Vagina (tissue), 2 donors: ENCODE measurements at regions not wholly inside any gene's neighbourhood (a gene's known extent, or its start where the extent isn't known, plus 50 kb on each side); places are given as distances from the start of the nearest gene placed in this dataset.

Source experiments
- DNase-seq, 2 donors: peaks; one replicate each; pipeline ENCODE4 v3.0.0-alpha.2; 2017; ENCODE audit errors: extremely low spot score in 2 of 2
- H3K27ac ChIP-seq: fragments of 200-600 bp; sonication (generic); one replicate; pipeline ENCODE4 v1.5.1; 2019
- H3K27me3 ChIP-seq: fragments of 200-600 bp; sonication (generic); one replicate; pipeline ENCODE4 v1.5.1; 2019
- H3K36me3 ChIP-seq, 2 donors: fragments of 200-600 bp; sonication (generic); one replicate each; pipeline ENCODE4 v1.5.1; 2017 to 2019
- H3K4me1 ChIP-seq: fragments of 200-600 bp; sonication (generic); one replicate; pipeline ENCODE4 v1.5.1; 2019
- H3K4me3 ChIP-seq, 2 donors: fragments of 200-600 bp; sonication (generic); 1 replicate in 1 of 2; 2 replicates in 1 of 2; pipeline ENCODE4 v1.5.1; 2016 to 2019
- H3K9me3 ChIP-seq: fragments of 200-600 bp; sonication (generic); one replicate; pipeline ENCODE4 v1.5.1; 2019
- CTCF ChIP-seq, 3 experiments: fragments of 450-650 bp in 2 of 3; fragments of 200-600 bp in 1 of 3; sonication (generic) in 1 of 3; IDR thresholded peaks; one replicate each; pipeline ENCODE4 v1.5.1; 2017 to 2019; ENCODE audit warnings: antibody characterized with exemption in 3 of 3, mild to moderate bottlenecking in 2 of 3, moderate library complexity in 2 of 3
- POLR2A ChIP-seq, 2 donors: fragments of 450-650 bp; IDR thresholded peaks; one replicate each; pipeline ENCODE4 v1.6.1; 2017; ENCODE audit warnings: antibody characterized with exemption in 2 of 2, mild to moderate bottlenecking in 2 of 2, moderate library complexity in 2 of 2
- POLR2AphosphoS5 ChIP-seq, 2 donors: sonication (generic); formaldehyde crosslinking; IDR thresholded peaks; one replicate each; pipeline ENCODE4 v1.9.0; 2017; ENCODE audit warnings: antibody characterized with exemption in 2 of 2, mild to moderate bottlenecking in 2 of 2, low read depth in 1 of 2; ENCODE audit not compliant: insufficient read depth in 1 of 2
- intact Hi-C: fragments of 100-400 bp; cut with DNase I; formaldehyde crosslinking; loops from one replicate; pipeline ENCODE4 v1.15.1; 2023

DNA sequence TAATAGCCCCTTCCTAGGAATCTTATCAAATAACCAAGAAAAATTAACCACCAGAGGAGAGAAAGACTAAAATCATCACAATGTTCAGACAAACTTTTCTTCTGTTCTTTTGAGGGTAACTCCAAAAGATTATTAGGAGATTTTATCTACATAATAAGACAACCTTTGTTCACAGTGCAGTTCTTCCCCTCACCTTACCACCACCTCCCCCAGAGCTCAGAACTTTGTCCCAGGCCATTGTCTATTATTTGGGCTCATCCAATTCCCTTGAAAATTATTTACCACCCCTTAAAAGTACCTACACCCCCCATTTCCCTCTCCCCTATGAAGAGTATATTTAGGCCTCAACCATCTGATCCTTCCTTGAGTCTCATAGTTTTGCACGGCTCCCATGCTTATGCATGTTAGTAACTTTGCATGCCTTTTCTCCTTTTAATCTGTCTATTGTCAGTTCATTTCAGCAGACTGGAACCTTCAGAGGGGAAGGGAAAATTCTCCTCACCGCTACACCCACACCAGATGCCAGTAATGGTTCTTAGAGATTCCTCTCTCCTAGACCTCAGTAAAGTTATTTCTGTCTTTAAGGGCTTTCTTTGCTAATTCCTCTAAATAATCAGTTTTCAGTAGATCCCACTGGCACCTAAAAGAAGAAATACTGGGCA lies 234.9 kb downstream of the SKIDA1 start:
- no peaks in the 10 kb centered on the region for H3K36me3 ChIP-seq
- peaks cover 31% of the 10 kb centered on the region for H3K4me1 ChIP-seq
- no peak overlapping the region for H3K27ac ChIP-seq
- no peaks in the 10 kb centered on the region for H3K9me3 ChIP-seq
- intact Hi-C loops, result no loop called here
- TF ChIP-seq POLR2AphosphoS5 (IDR thresholded peaks at IDR 0.05; ENCODE audit: insufficient read depth in 1 of 2, low read depth in 1 of 2) (no peak), POLR2A (IDR thresholded peaks at IDR 0.05) (no peak), CTCF (IDR thresholded peaks at IDR 0.05) (no peak)
- DNase-seq, result no peak
- H3K27me3 ChIP-seq, result no peaks in the 10 kb centered on the region
- H3K4me3 ChIP-seq, result no peak overlapping the region

GRCh38 chr10:21289961-21290360 lies 235.5 kb downstream of the SKIDA1 start:
- H3K4me1 ChIP-seq, result peaks cover 31% of the 10 kb centered on the region
- TF ChIP-seq POLR2A (IDR thresholded peaks at IDR 0.05), result no peak
- TF ChIP-seq CTCF (IDR thresholded peaks at IDR 0.05), result no peak
- no peak for TF ChIP-seq POLR2AphosphoS5 (IDR thresholded peaks at IDR 0.05; ENCODE audit: insufficient read depth in 1 of 2, low read depth in 1 of 2)
- intact Hi-C loops, result no loop called here
- no peak overlapping the region for H3K27ac ChIP-seq
- no peaks in the 10 kb centered on the region for H3K27me3 ChIP-seq
- DNase-seq, result no peak
- no peaks in the 10 kb centered on the region for H3K36me3 ChIP-seq
- no peaks in the 10 kb centered on the region for H3K9me3 ChIP-seq
- H3K4me3 ChIP-seq, result no peak overlapping the region

- Histone ChIP-seq H3K36me3 (no peaks in the 10 kb centered on the region), H3K4me1 (peaks cover 31% of the 10 kb centered on the region), H3K4me3 (no peak overlapping the region), H3K27me3 (no peaks in the 10 kb centered on the region), H3K27ac (no peak overlapping the region), H3K9me3 (no peaks in the 10 kb centered on the region)
- intact Hi-C loops, result no loop called here
- TF ChIP-seq CTCF (IDR thresholded peaks at IDR 0.05), result no peak
- DNase-seq, result no peak
Observed at GRCh38 chr10:21289271-21289670, 236.2 kb downstream of the SKIDA1 start.

DNA sequence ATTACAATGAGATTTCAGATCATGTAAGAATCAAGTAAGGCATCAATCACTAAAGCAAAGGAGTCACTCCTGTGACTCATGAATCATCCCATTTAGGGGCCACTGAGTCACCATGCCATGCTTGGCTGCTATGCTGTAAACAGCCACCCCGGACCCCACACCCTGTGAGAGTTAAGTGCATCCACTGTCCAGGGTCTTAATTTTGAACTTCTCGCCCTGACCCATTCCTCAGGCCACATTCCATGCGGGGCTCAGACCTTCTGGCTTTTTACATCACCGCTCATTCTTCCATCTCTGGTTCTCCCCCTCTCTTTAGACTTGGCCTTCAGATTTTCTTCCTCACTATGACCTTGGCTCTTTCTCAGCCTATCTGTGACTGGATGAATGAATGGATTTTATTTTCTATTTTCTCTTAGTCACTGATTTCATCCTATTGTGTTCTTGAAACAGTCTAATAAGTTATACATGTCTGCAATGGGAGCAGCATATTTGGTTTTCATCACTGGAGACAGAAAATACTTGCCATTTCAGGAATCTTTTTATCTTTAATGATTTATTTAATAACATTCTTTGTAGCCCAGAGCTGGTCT lies 239.6 kb downstream of the SKIDA1 start:
- no peaks in the 10 kb centered on the region for H3K36me3 ChIP-seq
- H3K27me3 ChIP-seq, result no peaks in the 10 kb centered on the region
- TF ChIP-seq POLR2AphosphoS5 (IDR thresholded peaks at IDR 0.05; ENCODE audit: insufficient read depth in 1 of 2, low read depth in 1 of 2), result no peak
- no peak for TF ChIP-seq CTCF (IDR thresholded peaks at IDR 0.05)
- no peak for TF ChIP-seq POLR2A (IDR thresholded peaks at IDR 0.05)
- DNase-seq, result no peak
- no peaks in the 10 kb centered on the region for H3K9me3 ChIP-seq
- H3K4me1 ChIP-seq, result no peaks in the 10 kb centered on the region
- H3K4me3 ChIP-seq, result no peak overlapping the region
- intact Hi-C loops, result no loop called here
- no peak overlapping the region for H3K27ac ChIP-seq

- TF ChIP-seq CTCF (IDR thresholded peaks at IDR 0.05) (no peak), POLR2A (IDR thresholded peaks at IDR 0.05) (no peak), POLR2AphosphoS5 (IDR thresholded peaks at IDR 0.05; ENCODE audit: insufficient read depth in 1 of 2, low read depth in 1 of 2) (no peak)
- Histone ChIP-seq H3K4me1 (no peaks in the 10 kb centered on the region), H3K36me3 (no peaks in the 10 kb centered on the region), H3K4me3 (no peak overlapping the region), H3K27me3 (no peaks in the 10 kb centered on the region), H3K27ac (no peak overlapping the region), H3K9me3 (no peaks in the 10 kb centered on the region)
- DNase-seq, result no peak
- intact Hi-C loops, result no loop called here
Observed at GRCh38 chr10:21285207-21285606, 240.3 kb downstream of the SKIDA1 start.
